Tibial nerve (tissue), 3 donors: ENCODE measurements at regions not wholly inside any gene's neighbourhood (a gene's known extent, or its start where the extent isn't known, plus 50 kb on each side); places are given as distances from the start of the nearest gene placed in this dataset.

Experiments used
- CTCF ChIP-seq, 5 experiments: fragments of 200-600 bp in 3 of 5; fragments of 450-650 bp in 2 of 5; sonication (generic) in 3 of 5; IDR thresholded peaks; one replicate each; pipeline ENCODE4 v1.5.1; 2016 to 2019; ENCODE audit warnings: antibody characterized with exemption in 5 of 5, mild to moderate bottlenecking in 3 of 5, moderate library complexity in 2 of 5
- POLR2A ChIP-seq, 2 donors: fragments of 450-650 bp; IDR thresholded peaks; one replicate each; pipeline ENCODE4 v1.6.1; 2017; ENCODE audit warnings: antibody characterized with exemption in 2 of 2, mild to moderate bottlenecking in 2 of 2, moderate library complexity in 2 of 2

GRCh38 chr1:96206451-96206850 lies 515.1 kb upstream of the PTBP2 start:
- TF ChIP-seq CTCF (IDR thresholded peaks at IDR 0.05) (no peak), POLR2A (IDR thresholded peaks at IDR 0.05) (no peak)
